ENCODE measurements at regions not wholly inside any gene's neighbourhood (a gene's known extent, or its start where the extent isn't known, plus 50 kb on each side); places are given as distances from the start of the nearest gene placed in this dataset.

GRCh38 chr12:43665091-43665490, 93.5 kb downstream of the PUS7L start:
- no peak for DNase-seq

GRCh38 chr12:43662736-43663135, 95.9 kb downstream of the PUS7L start:
- no peak for DNase-seq

DNA sequence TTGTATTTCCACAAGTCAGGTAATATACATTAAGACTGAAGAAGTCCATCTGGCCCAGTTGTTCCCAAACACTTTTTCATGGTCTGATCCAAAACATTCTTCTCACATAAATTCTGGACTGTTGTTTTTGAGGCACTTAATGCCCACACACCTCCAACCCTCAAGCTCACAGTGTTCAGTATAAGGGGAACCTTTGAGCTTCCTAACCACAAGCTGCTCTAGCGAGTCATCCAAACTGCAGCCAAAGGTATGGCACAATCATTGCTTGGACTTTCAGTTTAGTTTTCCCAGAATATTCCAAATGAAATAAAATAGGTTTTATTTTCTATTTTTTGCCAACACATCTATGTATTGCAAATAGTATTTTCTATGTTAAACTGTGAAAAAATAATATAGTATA, 103.0 kb downstream of the PUS7L start:
- peak; percentile 61 for DNase-seq

- DNase-seq, result no peak
Observed at GRCh38 chr12:43653917-43654316, 101.9 kb upstream of the ADAMTS20 start.

- DNase-seq, result no peak
Observed at GRCh38 chr12:43653289-43653915, 101.4 kb upstream of the ADAMTS20 start.

GRCh38 chr12:43648636-43649035, 96.6 kb upstream of the ADAMTS20 start:
- no peak for DNase-seq

DNA sequence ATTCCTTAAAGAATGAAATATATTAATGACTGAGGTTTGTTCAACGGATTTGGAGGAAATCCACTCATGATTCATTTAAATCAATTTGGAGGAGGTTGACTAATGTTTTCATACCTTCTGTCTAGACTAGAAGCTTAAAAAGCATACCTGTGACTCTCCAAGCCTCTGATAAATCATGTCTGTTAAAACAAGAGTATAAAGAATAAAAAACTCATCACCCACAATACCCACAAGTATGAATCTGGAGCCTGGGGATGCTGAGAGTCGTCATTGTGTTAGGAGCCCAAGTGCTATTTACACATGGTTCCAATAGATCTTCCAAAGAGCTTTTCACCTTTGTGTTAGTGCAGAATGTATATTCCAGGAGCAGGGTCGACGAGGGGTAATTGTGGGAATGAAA, 86.8 kb upstream of the ADAMTS20 start:
- DNase-seq, result peak; percentile 84

GRCh38 chr12:43636725-43637463, 84.9 kb upstream of the ADAMTS20 start:
- DNase-seq, result peak; percentile 37

DNA sequence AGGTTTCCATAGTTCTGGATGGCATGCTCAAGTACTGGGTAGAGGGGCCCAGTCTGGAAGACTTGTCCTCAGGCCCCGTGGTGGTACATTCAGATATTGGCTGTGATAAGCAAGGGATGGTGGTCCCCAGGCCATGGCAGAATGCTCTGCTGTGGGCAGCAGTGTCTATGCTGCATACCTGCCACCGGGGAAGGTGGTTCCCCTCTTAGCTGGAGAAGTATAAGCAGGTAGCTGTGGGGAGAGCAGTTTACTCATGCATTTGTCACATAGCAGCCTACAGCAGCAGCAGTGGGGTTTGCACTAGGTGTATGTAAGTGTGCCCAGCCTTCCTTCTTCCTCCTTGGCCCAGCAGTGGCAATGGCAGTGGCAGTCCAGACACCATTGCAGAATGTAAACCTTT, 69.3 kb upstream of the ADAMTS20 start:
- DNase-seq, result no peak

DNA sequence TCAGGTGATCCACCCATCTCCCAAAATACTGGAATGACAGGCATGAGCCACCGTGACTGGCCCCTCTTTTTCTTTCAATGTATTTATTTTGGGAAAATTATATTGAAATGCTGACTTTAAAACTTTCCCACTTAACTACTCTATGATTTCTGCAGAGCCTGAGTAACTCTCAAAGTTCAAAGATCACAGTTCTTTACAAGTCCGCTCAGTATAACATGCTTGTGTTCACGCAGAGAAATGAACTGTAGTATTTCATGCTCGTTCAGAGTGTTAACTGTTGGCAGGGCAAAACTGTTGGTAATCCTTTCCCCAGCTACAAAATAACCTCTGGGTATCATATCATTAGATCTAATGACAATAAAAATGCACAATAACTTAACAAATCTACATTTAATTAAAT, 50.7 kb upstream of the ADAMTS20 start:
- DNase-seq, result no peak

All from fibroblast of upper back skin (primary cell).